Caco-2 (cell line): ENCODE measurements at regions not wholly inside any gene's neighbourhood (a gene's known extent, or its start where the extent isn't known, plus 50 kb on each side); places are given as distances from the start of the nearest gene placed in this dataset.

Experiments used
- BruUV-seq: library from RNA; stranded (reverse); fragments of 400-500 nt; replicated peaks from 2 replicates; lab custom pipeline; 2021; lab: Mats Ljungman, UMichigan
- CTCF ChIA-PET: fragments of 300-600 bp; sonication (Branson Sonifier 250); formaldehyde crosslinking; loops from one replicate; lab custom pipeline; 2022; ENCODE audit warnings: antibody characterized with exemption; lab: Charles Lee
- POLR2A ChIA-PET: fragments of 300-600 bp; sonication (Branson Sonifier 250); formaldehyde crosslinking; loops from one replicate; lab custom pipeline; 2022; ENCODE audit warnings: antibody characterized with exemption; lab: Charles Lee
- DNase-seq, 2 experiments: peaks; one replicate each; pipeline versions ENCODE4 v3.0.0 to v3.0.0-alpha.2; 2020 to 2022
- H3K27me3 ChIP-seq: replicated peaks from 2 replicates; pipeline ENCODE4 v1.6.0; 2011; ENCODE audit warnings: low read length; ENCODE audit not compliant: control insufficient read depth, insufficient read depth
- H3K36me3 ChIP-seq: 2 replicates; pipeline ENCODE4 v1.5.1; 2011; ENCODE audit warnings: low read length; ENCODE audit not compliant: control insufficient read depth, insufficient read depth
- H3K4me1 ChIP-seq: fragments of 250-450 bp; sonication (Bioruptor Pico); 2 replicates; pipeline ENCODE4 v1.5.1; 2020; ENCODE audit warnings: mild to moderate bottlenecking
- H3K4me3 ChIP-seq: 2 replicates; pipeline ENCODE4 v1.5.1; 2011; ENCODE audit warnings: low read depth, mild to moderate bottlenecking, control low read depth, low read length
- H3K9me3 ChIP-seq: fragments of 250-450 bp; sonication (Bioruptor Pico); 2 replicates; pipeline ENCODE4 v1.5.1; 2020; ENCODE audit warnings: mild to moderate bottlenecking, moderate library complexity
- H3K27ac Mint-ChIP-seq: one replicate; pipeline ENCODE4 v1.8.0; 2022; ENCODE audit warnings: mixed read lengths; ENCODE audit not compliant: unreplicated experiment
- H3K27me3 Mint-ChIP-seq: one replicate; pipeline ENCODE4 v1.8.0; 2022; ENCODE audit warnings: mixed read lengths; ENCODE audit not compliant: insufficient read depth, unreplicated experiment
- H3K36me3 Mint-ChIP-seq: one replicate; pipeline ENCODE4 v1.8.0; 2022; ENCODE audit warnings: mild to moderate bottlenecking, mixed read lengths; ENCODE audit not compliant: insufficient read depth, unreplicated experiment
- H3K4me1 Mint-ChIP-seq: one replicate; pipeline ENCODE4 v1.8.0; 2022; ENCODE audit warnings: low read depth, mixed read lengths; ENCODE audit not compliant: unreplicated experiment
- H3K4me3 Mint-ChIP-seq: one replicate; pipeline ENCODE4 v1.8.0; 2022; ENCODE audit warnings: mild to moderate bottlenecking, moderate library complexity, mixed read lengths; ENCODE audit not compliant: unreplicated experiment
- H3K9me3 Mint-ChIP-seq: one replicate; pipeline ENCODE4 v1.8.0; 2022; ENCODE audit warnings: mixed read lengths; ENCODE audit not compliant: unreplicated experiment
- CTCF ChIP-seq, 2 experiments: fragments of 200-600 bp in 1 of 2; IDR thresholded peaks; 1 replicate in 1 of 2; 2 replicates in 1 of 2; pipeline versions ENCODE4 v1.5.1 to v1.8.0; 2011 to 2022; ENCODE audit warnings: antibody characterized with exemption in 1 of 2, control low read depth in 1 of 2, inconsistent platforms in 1 of 2, low read depth in 1 of 2, low read length in 1 of 2, mild to moderate bottlenecking in 1 of 2, moderate library complexity in 1 of 2; ENCODE audit not compliant: insufficient read depth in 1 of 2, severe bottlenecking in 1 of 2, unreplicated experiment in 1 of 2
- intact Hi-C: fragments of 100-400 bp; cut with micrococcal nuclease; formaldehyde crosslinking; loops from one replicate; pipeline ENCODE4 v1.10.0; 2022; ENCODE audit not compliant: unreplicated experiment

GRCh38 chr1:55571767-55572166 is 356.6 kb upstream of the USP24 start:
- Histone ChIP-seq H3K4me1 (no peaks in the 10 kb centered on the region), H3K27me3 (no peaks in the 10 kb centered on the region), H3K9me3 (no peaks in the 10 kb centered on the region), H3K36me3 (no peaks in the 10 kb centered on the region), H3K4me3 (no peak overlapping the region)
- DNase-seq: no peak
- Mint-ChIP-seq H3K4me1 (no peaks in the 10 kb centered on the region), H3K36me3 (no peaks in the 10 kb centered on the region), H3K27ac (no peak overlapping the region), H3K27me3 (no peaks in the 10 kb centered on the region), H3K9me3 (peaks cover 9% of the 10 kb centered on the region), H3K4me3 (no peak overlapping the region)
- BruUV-seq: no TSS peak
- no peak for TF ChIP-seq CTCF (IDR thresholded peaks at IDR 0.05; ENCODE audit: insufficient read depth in 1 of 2, low read depth in 1 of 2, low read length in 1 of 2, severe bottlenecking in 1 of 2, unreplicated experiment in 1 of 2)
- intact Hi-C loops: no loop called here
- CTCF ChIA-PET: no interaction called here
- POLR2A ChIA-PET: no interaction called here

GRCh38 chr1:55569417-55569816 is 354.3 kb upstream of the USP24 start:
- ChIA-PET CTCF (no interaction called here), POLR2A (no interaction called here)
- H3K4me3 Mint-ChIP-seq: no peak overlapping the region
- no peaks in the 10 kb centered on the region for H3K27me3 ChIP-seq
- H3K36me3 Mint-ChIP-seq: no peaks in the 10 kb centered on the region
- no peak overlapping the region for H3K4me3 ChIP-seq
- TF ChIP-seq CTCF (IDR thresholded peaks at IDR 0.05; ENCODE audit: insufficient read depth in 1 of 2, low read depth in 1 of 2, low read length in 1 of 2, severe bottlenecking in 1 of 2, unreplicated experiment in 1 of 2): no peak
- no peaks in the 10 kb centered on the region for H3K9me3 ChIP-seq
- no peak for DNase-seq
- intact Hi-C loops: no loop called here
- no peaks in the 10 kb centered on the region for H3K4me1 ChIP-seq
- no peaks in the 10 kb centered on the region for H3K4me1 Mint-ChIP-seq
- H3K9me3 Mint-ChIP-seq: peaks cover 9% of the 10 kb centered on the region
- BruUV-seq: no TSS peak
- no peaks in the 10 kb centered on the region for H3K36me3 ChIP-seq
- H3K27me3 Mint-ChIP-seq: no peaks in the 10 kb centered on the region
- no peak overlapping the region for H3K27ac Mint-ChIP-seq

- intact Hi-C loops: no loop called here
- H3K27me3 Mint-ChIP-seq: no peaks in the 10 kb centered on the region
- H3K27ac Mint-ChIP-seq: no peak overlapping the region
- H3K9me3 Mint-ChIP-seq: peaks cover 9% of the 10 kb centered on the region
- ChIA-PET CTCF (no interaction called here), POLR2A (no interaction called here)
- H3K4me1 Mint-ChIP-seq: no peaks in the 10 kb centered on the region
- no TSS peak for BruUV-seq
- H3K36me3 ChIP-seq: no peaks in the 10 kb centered on the region
- no peaks in the 10 kb centered on the region for H3K4me1 ChIP-seq
- DNase-seq: no peak
- no peaks in the 10 kb centered on the region for H3K9me3 ChIP-seq
- H3K4me3 Mint-ChIP-seq: no peak overlapping the region
- TF ChIP-seq CTCF (IDR thresholded peaks at IDR 0.05; ENCODE audit: insufficient read depth in 1 of 2, low read depth in 1 of 2, low read length in 1 of 2, severe bottlenecking in 1 of 2, unreplicated experiment in 1 of 2): no peak
- H3K36me3 Mint-ChIP-seq: no peaks in the 10 kb centered on the region
- H3K27me3 ChIP-seq: no peaks in the 10 kb centered on the region
- no peak overlapping the region for H3K4me3 ChIP-seq
Observed at GRCh38 chr1:55568732-55569131, 353.6 kb upstream of the USP24 start.
